Right lobe of liver (tissue), 6 donors: ENCODE measurements at regions not wholly inside any gene's neighbourhood (a gene's known extent, or its start where the extent isn't known, plus 50 kb on each side); places are given as distances from the start of the nearest gene placed in this dataset.

Experiments used
- ATAC-seq, 4 donors: fragments of 200-7000 bp; cut with Tn5 transposase; one replicate each; pipeline ENCODE4 v1.9.1; 2020; ENCODE audit warnings: mild to moderate bottlenecking in 4 of 4, moderate library complexity in 4 of 4
- DNase-seq, 3 donors: peaks; one replicate each; pipeline ENCODE4 v3.0.0-alpha.2; 2020
- H3K27ac ChIP-seq, 3 donors: fragments of 200-600 bp; one replicate each; pipeline ENCODE4 v1.8.0; 2022
- H3K27me3 ChIP-seq, 2 donors: fragments of 200-600 bp; one replicate each; pipeline ENCODE4 v1.8.0; 2022
- H3K36me3 ChIP-seq, 4 donors: fragments of 200-600 bp; sonication (generic) in 1 of 4; one replicate each; pipeline versions ENCODE4 v1.5.1 to v1.8.0; 2017 to 2022; ENCODE audit warnings: control low read depth in 1 of 4
- H3K4me1 ChIP-seq, 4 donors: fragments of 200-600 bp; sonication (generic) in 1 of 4; one replicate each; pipeline versions ENCODE4 v1.5.1 to v1.8.0; 2017 to 2022; ENCODE audit warnings: control low read depth in 1 of 4
- H3K4me3 ChIP-seq, 3 donors: fragments of 200-600 bp; one replicate each; pipeline ENCODE4 v1.8.0; 2022
- H3K9me3 ChIP-seq, 4 donors: fragments of 200-600 bp; sonication (generic) in 1 of 4; one replicate each; pipeline versions ENCODE4 v1.5.1 to v1.8.0; 2017 to 2022; ENCODE audit warnings: control low read depth in 1 of 4
- POLR2A ChIP-seq: fragments of 450-650 bp; IDR thresholded peaks from one replicate; pipeline ENCODE4 v1.6.1; 2017; ENCODE audit warnings: antibody characterized with exemption, mild to moderate bottlenecking
- WGBS: methylation state at CpG from one replicate; pipeline ENCODE4 v1.1.6; 2018; ENCODE audit warnings: low coverage, low lambda C conversion rate; ENCODE audit not compliant: insufficient coverage; ENCODE audit errors: missing lambda C conversion rate; 5-methylcytosine and 5-hydroxymethylcytosine counted together
- intact Hi-C, 2 donors: fragments of 100-400 bp; cut with DNase I; formaldehyde crosslinking; loops; one replicate each; pipeline versions ENCODE4 v1.11.2 to v1.14.1; 2022
- TF ChIP-seq, protein P1 (sequence below), 4 donors: fragments of 200-600 bp in 3 of 4; fragments of 450-650 bp in 1 of 4; IDR thresholded peaks; one replicate each; pipeline versions ENCODE4 v1.5.1 to v1.8.0; 2016 to 2022; ENCODE audit warnings: antibody characterized with exemption in 4 of 4, mild to moderate bottlenecking in 2 of 4
- donor health status: DM: no; HTN: yes; CAD: no.
- donor health status: DM: no; HTN: no; CAD: no.
- donor health status: DM: no; HTN: no; CAD: no.
- donor health status: DM: no; HTN: yes; CAD: no.
- donor health status: DM: no; HTN: yes; CAD: no.

DNA sequence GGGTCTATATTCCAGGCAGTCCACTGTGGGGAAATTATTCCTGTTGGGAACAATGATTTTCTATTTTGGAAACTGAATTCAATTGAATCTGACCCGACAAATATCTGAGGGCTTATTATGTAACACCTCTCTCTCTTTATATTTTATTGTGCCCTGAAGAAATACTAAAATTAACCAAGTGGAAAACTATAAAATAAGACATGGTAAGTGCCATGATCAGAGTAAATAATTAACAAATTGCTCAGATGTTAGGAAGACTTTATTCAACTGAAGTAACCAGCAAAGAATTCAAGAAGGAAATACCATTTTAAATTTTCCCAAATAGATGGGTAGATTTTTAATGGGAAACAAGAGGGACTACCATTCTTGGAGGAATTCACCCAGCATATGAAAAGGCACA lies 632.9 kb downstream of the MAFB start:
- no peak for ATAC-seq
- DNase-seq = no peak
- 57% methylated on average over 1 of the region's 1 CpG for WGBS
- Histone ChIP-seq H3K27me3 (no peaks in the 10 kb centered on the region), H3K4me1 (no peaks in the 10 kb centered on the region), H3K27ac (no peak overlapping the region), H3K4me3 (no peak overlapping the region), H3K36me3 (no peaks in the 10 kb centered on the region), H3K9me3 (no peaks in the 10 kb centered on the region)
- no peak for TF ChIP-seq POLR2A
- TF ChIP-seq, protein P1, sequence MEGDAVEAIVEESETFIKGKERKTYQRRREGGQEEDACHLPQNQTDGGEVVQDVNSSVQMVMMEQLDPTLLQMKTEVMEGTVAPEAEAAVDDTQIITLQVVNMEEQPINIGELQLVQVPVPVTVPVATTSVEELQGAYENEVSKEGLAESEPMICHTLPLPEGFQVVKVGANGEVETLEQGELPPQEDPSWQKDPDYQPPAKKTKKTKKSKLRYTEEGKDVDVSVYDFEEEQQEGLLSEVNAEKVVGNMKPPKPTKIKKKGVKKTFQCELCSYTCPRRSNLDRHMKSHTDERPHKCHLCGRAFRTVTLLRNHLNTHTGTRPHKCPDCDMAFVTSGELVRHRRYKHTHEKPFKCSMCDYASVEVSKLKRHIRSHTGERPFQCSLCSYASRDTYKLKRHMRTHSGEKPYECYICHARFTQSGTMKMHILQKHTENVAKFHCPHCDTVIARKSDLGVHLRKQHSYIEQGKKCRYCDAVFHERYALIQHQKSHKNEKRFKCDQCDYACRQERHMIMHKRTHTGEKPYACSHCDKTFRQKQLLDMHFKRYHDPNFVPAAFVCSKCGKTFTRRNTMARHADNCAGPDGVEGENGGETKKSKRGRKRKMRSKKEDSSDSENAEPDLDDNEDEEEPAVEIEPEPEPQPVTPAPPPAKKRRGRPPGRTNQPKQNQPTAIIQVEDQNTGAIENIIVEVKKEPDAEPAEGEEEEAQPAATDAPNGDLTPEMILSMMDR (IDR thresholded peaks at IDR 0.05) = no peak
- intact Hi-C loops = no loop called here

DNA sequence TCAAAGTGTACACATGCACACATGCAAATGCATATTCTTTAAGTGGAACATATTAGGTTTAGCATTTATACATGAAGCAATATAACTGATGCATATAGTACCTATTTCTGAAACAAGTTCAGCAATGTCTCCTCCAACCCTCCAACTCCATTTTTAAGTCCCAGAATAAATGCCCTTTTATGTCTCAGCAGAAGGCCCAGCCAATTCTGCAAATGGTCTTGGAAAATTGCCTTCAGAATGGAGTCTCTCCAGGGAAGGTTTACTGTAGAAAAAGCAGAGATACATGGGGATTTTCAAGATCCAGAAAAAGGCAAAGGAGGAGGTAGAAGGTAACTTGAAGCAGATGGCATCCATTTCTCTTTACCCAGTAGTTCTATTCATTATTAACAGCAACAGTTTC lies 633.3 kb downstream of the MAFB start:
- Histone ChIP-seq H3K27me3 (no peaks in the 10 kb centered on the region), H3K9me3 (no peaks in the 10 kb centered on the region), H3K36me3 (no peaks in the 10 kb centered on the region), H3K27ac (no peak overlapping the region), H3K4me1 (no peaks in the 10 kb centered on the region), H3K4me3 (no peak overlapping the region)
- TF ChIP-seq, protein P1 (IDR thresholded peaks at IDR 0.05) = no peak
- TF ChIP-seq POLR2A = no peak
- intact Hi-C loops = no loop called here
- ATAC-seq (no peak), DNase-seq (no peak)

DNA sequence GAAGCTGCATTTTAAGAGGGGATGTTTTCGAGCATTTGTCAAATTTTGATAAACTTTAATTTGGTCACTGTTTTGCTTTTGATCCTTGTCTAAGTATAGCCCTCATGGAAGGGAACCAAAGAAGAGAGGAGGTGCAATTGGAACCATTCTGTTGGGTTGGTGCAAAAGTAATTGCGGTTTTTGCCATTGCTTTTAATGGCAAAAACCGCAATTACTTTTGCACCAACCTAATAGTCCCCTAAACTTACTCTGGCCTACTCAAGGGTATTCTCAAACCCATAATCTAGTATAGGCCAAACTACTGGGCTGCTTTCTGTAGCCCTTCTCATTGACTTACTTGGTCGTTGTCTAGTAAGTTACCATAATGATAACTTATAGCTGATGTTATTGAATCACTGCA lies 634.7 kb downstream of the MAFB start:
- ATAC-seq = no peak
- Histone ChIP-seq H3K9me3 (no peaks in the 10 kb centered on the region), H3K4me3 (no peak overlapping the region), H3K4me1 (no peaks in the 10 kb centered on the region), H3K27ac (no peak overlapping the region), H3K36me3 (no peaks in the 10 kb centered on the region), H3K27me3 (no peaks in the 10 kb centered on the region)
- no peak for DNase-seq
- intact Hi-C loops = no loop called here
- TF ChIP-seq, protein P1 (IDR thresholded peaks at IDR 0.05) = no peak
- TF ChIP-seq POLR2A = no peak
- 56% methylated on average over 4 of the region's 4 CpGs for WGBS

DNA sequence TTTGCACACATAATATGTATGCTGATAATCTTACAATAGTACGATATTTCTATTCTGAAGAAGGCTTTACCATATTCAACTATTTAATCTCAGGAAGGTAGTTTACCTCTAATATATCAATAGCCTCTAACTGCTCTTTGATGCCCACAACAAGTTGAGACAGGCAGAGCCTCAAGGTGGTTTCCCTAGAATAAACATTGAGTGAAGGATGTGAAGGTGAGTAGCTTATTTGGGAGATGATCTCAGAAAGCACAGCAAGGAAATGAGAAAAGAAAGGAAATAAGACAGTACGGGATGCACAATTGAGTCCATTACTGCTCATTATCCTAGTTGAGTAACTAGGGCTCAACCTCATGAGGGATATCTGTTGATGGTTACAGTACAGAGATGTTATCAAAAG lies 638.4 kb downstream of the MAFB start:
- Histone ChIP-seq H3K9me3 (no peaks in the 10 kb centered on the region), H3K36me3 (no peaks in the 10 kb centered on the region), H3K4me3 (no peak overlapping the region), H3K4me1 (no peaks in the 10 kb centered on the region), H3K27me3 (no peaks in the 10 kb centered on the region), H3K27ac (no peak overlapping the region)
- intact Hi-C loops = no loop called here
- no peak for DNase-seq
- TF ChIP-seq, protein P1 (IDR thresholded peaks at IDR 0.05) = no peak
- no peak for TF ChIP-seq POLR2A
- 88% methylated on average over 2 of the region's 2 CpGs for WGBS
- no peak for ATAC-seq

DNA sequence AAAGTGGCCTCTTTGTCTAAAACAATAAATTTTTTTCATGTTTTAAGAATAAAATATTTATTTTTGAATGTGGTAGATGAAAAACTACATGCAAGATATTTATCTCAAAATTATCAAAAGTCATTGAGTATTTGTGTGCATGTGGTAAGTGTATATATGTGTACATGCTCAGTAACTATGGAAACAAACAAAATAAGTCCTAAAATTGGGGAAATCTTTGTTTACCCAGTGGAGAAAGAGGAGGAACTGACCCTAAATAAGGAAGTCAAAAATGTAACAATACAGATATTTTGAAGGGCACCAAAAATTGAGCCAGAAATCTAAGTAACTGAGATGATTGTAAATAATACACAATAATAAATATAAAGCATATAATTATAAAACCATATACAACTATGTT lies 639.2 kb downstream of the MAFB start:
- Histone ChIP-seq H3K4me1 (no peaks in the 10 kb centered on the region), H3K9me3 (no peaks in the 10 kb centered on the region), H3K4me3 (no peak overlapping the region), H3K27me3 (no peaks in the 10 kb centered on the region), H3K27ac (no peak overlapping the region), H3K36me3 (no peaks in the 10 kb centered on the region)
- ATAC-seq (no peak), DNase-seq (no peak)
- TF ChIP-seq POLR2A = no peak
- TF ChIP-seq, protein P1 (IDR thresholded peaks at IDR 0.05) = no peak
- intact Hi-C loops = no loop called here
